K562 (cell line): ENCODE measurements at regions not wholly inside any gene's neighbourhood (a gene's known extent, or its start where the extent isn't known, plus 50 kb on each side); places are given as distances from the start of the nearest gene placed in this dataset.

Experiments
- ATAC-seq: fragments of 200-7000 bp; cut with Tn5 transposase; 3 replicates; pipeline ENCODE4 v1.9.1; 2020; ENCODE audit warnings: moderate library complexity
- BruUV-seq: library from RNA; stranded (reverse); fragments of 400-500 nt; replicated peaks from 2 replicates; lab custom pipeline; 2021; lab: Mats Ljungman, UMichigan
- CTCF ChIA-PET: fragments of 300-600 bp; formaldehyde crosslinking; extraction: SDS; loops from one replicate; lab custom pipeline; 2021; ENCODE audit warnings: low intra/inter-chr PET ratio; lab: Yijun Ruan, JAX
- POLR2A ChIA-PET: fragments of 300-600, 350-650 bp; sonication (Branson Sonifier 250); formaldehyde crosslinking; extraction: SDS; loops from one replicate; lab custom pipeline; 2021; ENCODE audit warnings: antibody characterized with exemption, inconsistent platforms; lab: Yijun Ruan, JAX
- DNase-seq, 4 experiments: peaks; one replicate each; pipeline versions ENCODE4 v3.0.0 to v3.0.0-alpha.2; 2011 to 2018; ENCODE audit warnings: low spot score in 3 of 4, mixed read lengths in 3 of 4; ENCODE audit errors: extremely low read depth in 1 of 4
- FAIRE-seq: peaks from 2 replicates; lab custom pipeline; 2011; peaks lifted over from hg19 to GRCh38; lab: Jason Lieb, UNC
- H2AFZ ChIP-seq: 2 replicates; pipeline ENCODE4 v1.6.0; 2011; ENCODE audit warnings: low read depth, low read length, control low read depth, inconsistent platforms
- H3K27ac ChIP-seq: fragments of 200-600 bp; 3 replicates; pipeline ENCODE4 v1.8.0; 2011; ENCODE audit warnings: low read depth, mild to moderate bottlenecking, control low read depth, inconsistent platforms, low read length, moderate library complexity, mixed read lengths; ENCODE audit errors: extremely low read depth
- H3K27me3 ChIP-seq, 2 experiments: fragments of 300-600 bp in 1 of 2; 2 replicates in 1 of 2; 3 replicates in 1 of 2; pipeline versions ENCODE4 v1.6.0 to v1.8.0; 2011; ENCODE audit warnings: inconsistent platforms in 2 of 2, low read length in 2 of 2, mild to moderate bottlenecking in 1 of 2, mixed read lengths in 1 of 2, moderate library complexity in 1 of 2; ENCODE audit not compliant: control insufficient read depth in 2 of 2, insufficient read depth in 2 of 2
- H3K36me3 ChIP-seq: fragments of 300-600 bp; 3 replicates; pipeline ENCODE4 v1.8.0; 2011; ENCODE audit warnings: mild to moderate bottlenecking, low read length, inconsistent platforms; ENCODE audit not compliant: control insufficient read depth, insufficient read depth
- H3K4me1 ChIP-seq, 2 experiments: fragments of 200-600 bp in 1 of 2; replicated peaks in 1 of 2; 2 replicates in 1 of 2; 3 replicates in 1 of 2; pipeline versions ENCODE4 v1.5.1 to v1.8.0; 2011; ENCODE audit warnings: inconsistent platforms in 2 of 2, low read length in 2 of 2, mild to moderate bottlenecking in 1 of 2, mixed read lengths in 1 of 2, moderate library complexity in 1 of 2; ENCODE audit not compliant: control insufficient read depth in 2 of 2, insufficient read depth in 2 of 2
- H3K4me2 ChIP-seq: 2 replicates; pipeline ENCODE4 v1.6.1; 2011; ENCODE audit warnings: low read length, control low read depth, inconsistent platforms, mixed read lengths; ENCODE audit not compliant: insufficient read depth
- H3K4me3 ChIP-seq: fragments of 200-600 bp; sonication (generic), shearing (Covaris generic); 2 replicates; pipeline ENCODE4 v1.5.1; 2016; ENCODE audit warnings: control low read depth, inconsistent platforms
- H3K79me2 ChIP-seq: fragments of 200-600 bp; 3 replicates; pipeline ENCODE4 v1.8.0; 2011; ENCODE audit warnings: low read length, inconsistent platforms; ENCODE audit not compliant: control insufficient read depth, insufficient read depth
- H3K9ac ChIP-seq, 2 experiments: 2 replicates each; pipeline versions ENCODE4 v1.6.0 to v1.6.1; 2011; ENCODE audit warnings: low read depth in 2 of 2, low read length in 2 of 2, control low read depth in 1 of 2, inconsistent platforms in 1 of 2, mild to moderate bottlenecking in 1 of 2, mixed read lengths in 1 of 2; ENCODE audit not compliant: insufficient read depth in 1 of 2
- H3K9me1 ChIP-seq: one replicate; pipeline ENCODE4 v1.6.0; 2011; ENCODE audit warnings: inconsistent platforms, mild to moderate bottlenecking, low read length, moderate library complexity; ENCODE audit not compliant: control insufficient read depth, insufficient read depth
- H3K9me3 ChIP-seq: replicated peaks from 2 replicates; pipeline ENCODE4 v1.5.1; 2011; ENCODE audit warnings: low read depth, low read length, inconsistent platforms; ENCODE audit not compliant: control insufficient read depth, insufficient read depth
- H4K20me1 ChIP-seq: replicated peaks from 2 replicates; pipeline ENCODE4 v1.6.1; 2011; ENCODE audit warnings: low read length, inconsistent platforms, mixed read lengths; ENCODE audit not compliant: control insufficient read depth, insufficient read depth
- DIDO1 ChIP-seq: fragments of 450-650 bp; IDR thresholded peaks from 2 replicates; pipeline ENCODE4 v1.6.1; 2016; ENCODE audit warnings: low read depth, missing biosample characterization, missing genetic modification characterization
- ELF1 ChIP-seq: fragments of 200-800 bp; sonication (Bioruptor generic); IDR thresholded peaks from 2 replicates; pipeline ENCODE4 v1.6.1; 2016; ENCODE audit warnings: missing genetic modification characterization, missing compliant biosample characterization
- ETV1 ChIP-seq: fragments of 450-650 bp; conservative IDR thresholded peaks from 2 replicates; pipeline ENCODE4 v1.6.1; 2016; ENCODE audit warnings: missing genetic modification characterization, control low read depth, low read depth, missing compliant biosample characterization
- HDAC3 ChIP-seq: fragments of 450-650 bp; IDR thresholded peaks from 2 replicates; pipeline ENCODE4 v1.6.1; 2018; ENCODE audit warnings: borderline replicate concordance, mild to moderate bottlenecking, moderate library complexity; ENCODE audit not compliant: partially characterized antibody
- HINFP ChIP-seq: fragments of 450-650 bp; conservative IDR thresholded peaks from 2 replicates; pipeline ENCODE4 v1.6.1; 2016; ENCODE audit warnings: missing genetic modification characterization, low read depth, mild to moderate bottlenecking, control low read depth, missing compliant biosample characterization
- IFI16 ChIP-seq: fragments of 250-450 bp; sonication (Bioruptor Pico); IDR thresholded peaks from 2 replicates; pipeline ENCODE4 v2.1.2; 2022; ENCODE audit warnings: mild to moderate bottlenecking, inconsistent platforms
- MTA2 ChIP-seq: fragments of 450-650 bp; IDR thresholded peaks from 2 replicates; pipeline ENCODE4 v1.6.1; 2016; ENCODE audit warnings: low read depth
- MTA3 ChIP-seq: fragments of 450-650 bp; formaldehyde crosslinking; IDR thresholded peaks from 2 replicates; pipeline ENCODE4 v1.6.1; 2017; ENCODE audit warnings: mild to moderate bottlenecking, borderline replicate concordance
- RAD21 ChIP-seq, 2 experiments: fragments of 250-450 bp in 1 of 2; fragments of 450-650 bp in 1 of 2; sonication (Bioruptor Pico) in 1 of 2; formaldehyde crosslinking in 1 of 2; IDR thresholded peaks in 1 of 2; conservative IDR thresholded peaks in 1 of 2; 2 replicates each; pipeline versions ENCODE4 v1.4.0 to v1.8.0; 2020 to 2022; ENCODE audit warnings: mild to moderate bottlenecking in 2 of 2, moderate library complexity in 1 of 2
- SNAPC5 ChIP-seq: fragments of 250-450 bp; sonication (Bioruptor Pico); IDR thresholded peaks from 2 replicates; pipeline ENCODE4 v1.8.0; 2021; ENCODE audit warnings: moderate library complexity, mild to moderate bottlenecking, inconsistent platforms
- U2AF1 ChIP-seq: fragments of 200-400 bp; formaldehyde crosslinking; optimal IDR thresholded peaks from 2 replicates; pipeline ENCODE3; 2017; ENCODE audit warnings: mild to moderate bottlenecking, low read depth, low read length, moderate library complexity
- ZBTB2 ChIP-seq: fragments of 450-650 bp; IDR thresholded peaks from 2 replicates; pipeline ENCODE4 v1.6.1; 2016; ENCODE audit warnings: antibody characterized with exemption
- ZNF561 ChIP-seq: fragments of 450-650 bp; formaldehyde crosslinking; conservative IDR thresholded peaks from 2 replicates; pipeline ENCODE4 v1.4.0; 2020; ENCODE audit warnings: mild to moderate bottlenecking, moderate library complexity
- in situ Hi-C: fragments of 300-500 bp; cut with MboI; formaldehyde crosslinking; loops from 4 replicates; pipeline ENCODE4 v1.15.0; 2018; ENCODE audit warnings: inconsistent platforms, mixed read lengths
- intact Hi-C: fragments of 100-400 bp; cut with micrococcal nuclease; formaldehyde crosslinking; loops from 2 replicates; pipeline ENCODE4 v1.14.2; 2022
- TF ChIP-seq, protein P1 (sequence below): IDR thresholded peaks from 3 replicates; pipeline ENCODE4 v1.6.1; 2011; ENCODE audit warnings: borderline replicate concordance, mild to moderate bottlenecking, moderate library complexity; ENCODE audit not compliant: insufficient read length; ENCODE audit errors: extremely low read depth
- TF ChIP-seq, protein P2 (sequence below): fragments of 250-450 bp; sonication (Bioruptor Pico); IDR thresholded peaks from 2 replicates; pipeline ENCODE4 v1.5.0; 2022; ENCODE audit warnings: mild to moderate bottlenecking

DNA sequence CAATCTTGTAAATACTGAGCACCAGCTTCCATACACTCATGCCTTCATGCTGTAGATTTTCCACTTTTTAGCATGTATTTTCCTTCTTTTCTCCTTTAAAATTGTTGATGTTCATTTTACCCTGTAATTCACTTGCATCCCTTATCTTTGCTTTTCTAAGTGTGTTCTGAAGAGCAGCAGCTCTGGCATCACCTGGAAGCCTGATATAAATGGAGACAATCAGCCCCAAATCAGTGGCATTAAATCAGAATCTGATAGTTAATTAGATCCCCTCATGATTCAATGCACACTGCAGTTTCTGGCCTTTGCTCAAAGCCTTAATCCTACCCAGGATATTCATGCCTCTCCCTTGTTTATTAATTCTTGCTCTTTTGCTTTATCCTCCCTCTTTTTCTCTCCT is 942.4 kb downstream of the XPNPEP1 start:
- no peaks in the 10 kb centered on the region for H3K9me3 ChIP-seq
- DNase-seq, result no peak
- TF ChIP-seq MTA3 (no peak), ELF1 (no peak), U2AF1 (no peak), HDAC3 (no peak), ETV1 (tag) (no peak), HINFP (tag) (no peak), RAD21 (CRISPR knock-in tag; conservative IDR thresholded peaks at IDR 0.05 in 1 of 2, IDR thresholded peaks at IDR 0.05 in 1 of 2) (no peak), IFI16 (CRISPR knock-in tag) (no peak), ZNF561 (CRISPR knock-in tag) (no peak), ZBTB2 (no peak), MTA2 (no peak), SNAPC5 (no peak), DIDO1 (tag) (no peak)
- TF ChIP-seq, protein P1, sequence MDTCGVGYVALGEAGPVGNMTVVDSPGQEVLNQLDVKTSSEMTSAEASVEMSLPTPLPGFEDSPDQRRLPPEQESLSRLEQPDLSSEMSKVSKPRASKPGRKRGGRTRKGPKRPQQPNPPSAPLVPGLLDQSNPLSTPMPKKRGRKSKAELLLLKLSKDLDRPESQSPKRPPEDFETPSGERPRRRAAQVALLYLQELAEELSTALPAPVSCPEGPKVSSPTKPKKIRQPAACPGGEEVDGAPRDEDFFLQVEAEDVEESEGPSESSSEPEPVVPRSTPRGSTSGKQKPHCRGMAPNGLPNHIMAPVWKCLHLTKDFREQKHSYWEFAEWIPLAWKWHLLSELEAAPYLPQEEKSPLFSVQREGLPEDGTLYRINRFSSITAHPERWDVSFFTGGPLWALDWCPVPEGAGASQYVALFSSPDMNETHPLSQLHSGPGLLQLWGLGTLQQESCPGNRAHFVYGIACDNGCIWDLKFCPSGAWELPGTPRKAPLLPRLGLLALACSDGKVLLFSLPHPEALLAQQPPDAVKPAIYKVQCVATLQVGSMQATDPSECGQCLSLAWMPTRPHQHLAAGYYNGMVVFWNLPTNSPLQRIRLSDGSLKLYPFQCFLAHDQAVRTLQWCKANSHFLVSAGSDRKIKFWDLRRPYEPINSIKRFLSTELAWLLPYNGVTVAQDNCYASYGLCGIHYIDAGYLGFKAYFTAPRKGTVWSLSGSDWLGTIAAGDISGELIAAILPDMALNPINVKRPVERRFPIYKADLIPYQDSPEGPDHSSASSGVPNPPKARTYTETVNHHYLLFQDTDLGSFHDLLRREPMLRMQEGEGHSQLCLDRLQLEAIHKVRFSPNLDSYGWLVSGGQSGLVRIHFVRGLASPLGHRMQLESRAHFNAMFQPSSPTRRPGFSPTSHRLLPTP, result no peak
- TF ChIP-seq, protein P2, sequence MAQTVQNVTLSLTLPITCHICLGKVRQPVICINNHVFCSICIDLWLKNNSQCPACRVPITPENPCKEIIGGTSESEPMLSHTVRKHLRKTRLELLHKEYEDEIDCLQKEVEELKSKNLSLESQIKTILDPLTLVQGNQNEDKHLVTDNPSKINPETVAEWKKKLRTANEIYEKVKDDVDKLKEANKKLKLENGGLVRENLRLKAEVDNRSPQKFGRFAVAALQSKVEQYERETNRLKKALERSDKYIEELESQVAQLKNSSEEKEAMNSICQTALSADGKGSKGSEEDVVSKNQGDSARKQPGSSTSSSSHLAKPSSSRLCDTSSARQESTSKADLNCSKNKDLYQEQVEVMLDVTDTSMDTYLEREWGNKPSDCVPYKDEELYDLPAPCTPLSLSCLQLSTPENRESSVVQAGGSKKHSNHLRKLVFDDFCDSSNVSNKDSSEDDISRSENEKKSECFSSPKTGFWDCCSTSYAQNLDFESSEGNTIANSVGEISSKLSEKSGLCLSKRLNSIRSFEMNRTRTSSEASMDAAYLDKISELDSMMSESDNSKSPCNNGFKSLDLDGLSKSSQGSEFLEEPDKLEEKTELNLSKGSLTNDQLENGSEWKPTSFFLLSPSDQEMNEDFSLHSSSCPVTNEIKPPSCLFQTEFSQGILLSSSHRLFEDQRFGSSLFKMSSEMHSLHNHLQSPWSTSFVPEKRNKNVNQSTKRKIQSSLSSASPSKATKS (CRISPR knock-in tag), result no peak

More for the DNA sequence above, 942.4 kb downstream of the XPNPEP1 start:
- H4K20me1 ChIP-seq, result no peaks in the 10 kb centered on the region
- H3K36me3 ChIP-seq, result no peaks in the 10 kb centered on the region
- H3K27me3 ChIP-seq, result no peaks in the 10 kb centered on the region
- intact Hi-C loops, result no loop called here
- in situ Hi-C loops, result no loop called here
- H3K27ac ChIP-seq, result no peak overlapping the region
- CTCF ChIA-PET, result no interaction called here
- H3K4me1 ChIP-seq, result no peaks in the 10 kb centered on the region
- no peak overlapping the region for H3K9ac ChIP-seq
- no peaks in the 10 kb centered on the region for H3K79me2 ChIP-seq
- H3K4me2 ChIP-seq, result no peak overlapping the region
- H2AFZ ChIP-seq, result no peak overlapping the region
- ATAC-seq, result no peak
- no TSS peak for BruUV-seq
- POLR2A ChIA-PET, result no interaction called here
- H3K9me1 ChIP-seq, result no peaks in the 10 kb centered on the region
- no peak overlapping the region for H3K4me3 ChIP-seq
- no peak for FAIRE-seq
